ENCODE measurements at regions not wholly inside any gene's neighbourhood (a gene's known extent, or its start where the extent isn't known, plus 50 kb on each side); places are given as distances from the start of the nearest gene placed in this dataset.
A peak's percentile ranks its signal among the peaks of the same experiment; 100 is the strongest.

DNA sequence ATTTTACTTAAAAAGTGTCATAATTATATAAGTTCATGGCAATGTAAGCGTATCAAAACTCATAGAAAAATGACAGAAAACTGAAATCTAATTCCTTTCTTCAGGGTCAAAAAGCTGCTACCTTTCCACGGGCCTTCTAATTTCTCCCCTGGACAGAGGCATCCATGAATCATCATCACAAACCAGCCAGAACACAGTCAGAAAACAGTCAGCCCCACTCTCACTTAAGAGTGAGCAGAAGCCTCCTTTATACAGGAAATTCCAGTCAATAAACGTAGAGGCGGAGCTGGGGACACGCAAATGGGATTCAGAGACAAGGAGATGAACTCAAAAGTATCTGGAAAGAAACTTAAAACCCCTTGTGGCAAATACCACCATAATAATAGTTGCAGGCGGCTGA lies 54.2 kb upstream of the ABCC4 start:
- DNase-seq: peak in 1 of 5 donors; percentile 15
- no peak for FAIRE-seq
- Histone ChIP-seq H3K27ac (ENCODE audit: low read depth in 2 of 2, low read length in 2 of 2) (no peak overlapping the region), H3K36me3 (ENCODE audit: control insufficient read depth in 2 of 3, insufficient read depth in 3 of 3, low read length in 3 of 3) (no peaks in the 10 kb centered on the region), H3K9ac (ENCODE audit: low read length in 3 of 3) (no peak overlapping the region), H3K4me3 (ENCODE audit: low read length in 3 of 3) (no peak overlapping the region), H3K27me3 (ENCODE audit: control insufficient read depth, insufficient read depth, low read length) (no peaks in the 10 kb centered on the region), H3K4me1 (ENCODE audit: control insufficient read depth in 2 of 3, insufficient read depth in 2 of 3, low read depth in 1 of 3, low read length in 3 of 3) (no peaks in the 10 kb centered on the region), H3K9me3 (ENCODE audit: control insufficient read depth in 2 of 3, insufficient read depth in 1 of 3, low read length in 3 of 3) (peaks cover 0 to 3% (median 0%) of the 10 kb centered on the region in 3 donors)
- TF ChIP-seq, protein P1, sequence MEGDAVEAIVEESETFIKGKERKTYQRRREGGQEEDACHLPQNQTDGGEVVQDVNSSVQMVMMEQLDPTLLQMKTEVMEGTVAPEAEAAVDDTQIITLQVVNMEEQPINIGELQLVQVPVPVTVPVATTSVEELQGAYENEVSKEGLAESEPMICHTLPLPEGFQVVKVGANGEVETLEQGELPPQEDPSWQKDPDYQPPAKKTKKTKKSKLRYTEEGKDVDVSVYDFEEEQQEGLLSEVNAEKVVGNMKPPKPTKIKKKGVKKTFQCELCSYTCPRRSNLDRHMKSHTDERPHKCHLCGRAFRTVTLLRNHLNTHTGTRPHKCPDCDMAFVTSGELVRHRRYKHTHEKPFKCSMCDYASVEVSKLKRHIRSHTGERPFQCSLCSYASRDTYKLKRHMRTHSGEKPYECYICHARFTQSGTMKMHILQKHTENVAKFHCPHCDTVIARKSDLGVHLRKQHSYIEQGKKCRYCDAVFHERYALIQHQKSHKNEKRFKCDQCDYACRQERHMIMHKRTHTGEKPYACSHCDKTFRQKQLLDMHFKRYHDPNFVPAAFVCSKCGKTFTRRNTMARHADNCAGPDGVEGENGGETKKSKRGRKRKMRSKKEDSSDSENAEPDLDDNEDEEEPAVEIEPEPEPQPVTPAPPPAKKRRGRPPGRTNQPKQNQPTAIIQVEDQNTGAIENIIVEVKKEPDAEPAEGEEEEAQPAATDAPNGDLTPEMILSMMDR (IDR thresholded peaks at IDR 0.05; ENCODE audit: borderline replicate concordance, extremely low read depth, insufficient read depth): no peak
- intact Hi-C loops (cut with DNase I): no loop called here

DNA sequence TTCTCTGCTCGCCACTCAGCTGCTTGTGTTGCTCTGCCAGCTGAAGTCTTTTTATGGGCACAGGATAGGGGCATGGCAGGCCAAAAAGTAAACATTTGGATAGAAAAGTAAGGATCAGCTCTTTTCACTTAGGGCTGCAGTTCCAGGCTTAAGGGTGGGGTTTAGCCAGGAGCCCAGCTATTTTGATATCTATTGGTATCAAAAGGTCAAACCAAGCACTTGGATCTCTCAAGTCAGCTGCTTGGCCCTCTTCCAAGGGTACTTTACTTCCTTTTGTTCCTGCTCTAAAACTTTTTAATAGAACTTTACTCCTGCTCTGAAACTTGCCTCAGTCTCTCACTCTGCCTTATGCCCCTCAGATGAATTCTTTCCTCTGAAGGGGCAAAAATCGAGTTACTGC lies 55.7 kb upstream of the ABCC4 start:
- intact Hi-C loops (cut with DNase I): no loop called here
- TF ChIP-seq, protein P1 (IDR thresholded peaks at IDR 0.05; ENCODE audit: borderline replicate concordance, extremely low read depth, insufficient read depth): no peak

GRCh38 chr13:95357875-95358274 lies 56.6 kb upstream of the ABCC4 start:
- H3K36me3 ChIP-seq (ENCODE audit: control insufficient read depth in 2 of 3, insufficient read depth in 3 of 3, low read length in 3 of 3): no peaks in the 10 kb centered on the region
- H3K9ac ChIP-seq (ENCODE audit: low read length in 3 of 3): no peak overlapping the region
- no peak for DNase-seq
- no peak overlapping the region for H3K4me3 ChIP-seq (ENCODE audit: low read length in 3 of 3)
- FAIRE-seq: no peak
- H3K27me3 ChIP-seq (ENCODE audit: control insufficient read depth, insufficient read depth, low read length): no peaks in the 10 kb centered on the region
- H3K9me3 ChIP-seq (ENCODE audit: control insufficient read depth in 2 of 3, insufficient read depth in 1 of 3, low read length in 3 of 3): peaks cover 0 to 3% (median 0%) of the 10 kb centered on the region in 3 donors
- TF ChIP-seq, protein P1 (IDR thresholded peaks at IDR 0.05; ENCODE audit: borderline replicate concordance, extremely low read depth, insufficient read depth): no peak
- no peak overlapping the region for H3K27ac ChIP-seq (ENCODE audit: low read depth in 2 of 2, low read length in 2 of 2)
- no peaks in the 10 kb centered on the region for H3K4me1 ChIP-seq (ENCODE audit: control insufficient read depth in 2 of 3, insufficient read depth in 2 of 3, low read depth in 1 of 3, low read length in 3 of 3)
- intact Hi-C loops (cut with DNase I): no loop called here

More for the DNA sequence above, 55.7 kb upstream of the ABCC4 start:
- Histone ChIP-seq H3K4me1 (ENCODE audit: control insufficient read depth in 2 of 3, insufficient read depth in 2 of 3, low read depth in 1 of 3, low read length in 3 of 3) (no peaks in the 10 kb centered on the region), H3K4me3 (ENCODE audit: low read length in 3 of 3) (no peak overlapping the region), H3K36me3 (ENCODE audit: control insufficient read depth in 2 of 3, insufficient read depth in 3 of 3, low read length in 3 of 3) (no peaks in the 10 kb centered on the region), H3K9me3 (ENCODE audit: control insufficient read depth in 2 of 3, insufficient read depth in 1 of 3, low read length in 3 of 3) (peaks cover 0 to 3% (median 0%) of the 10 kb centered on the region in 3 donors), H3K27ac (ENCODE audit: low read depth in 2 of 2, low read length in 2 of 2) (no peak overlapping the region), H3K9ac (ENCODE audit: low read length in 3 of 3) (no peak overlapping the region), H3K27me3 (ENCODE audit: control insufficient read depth, insufficient read depth, low read length) (no peaks in the 10 kb centered on the region)
- DNase-seq: no peak
- no peak for FAIRE-seq

DNA sequence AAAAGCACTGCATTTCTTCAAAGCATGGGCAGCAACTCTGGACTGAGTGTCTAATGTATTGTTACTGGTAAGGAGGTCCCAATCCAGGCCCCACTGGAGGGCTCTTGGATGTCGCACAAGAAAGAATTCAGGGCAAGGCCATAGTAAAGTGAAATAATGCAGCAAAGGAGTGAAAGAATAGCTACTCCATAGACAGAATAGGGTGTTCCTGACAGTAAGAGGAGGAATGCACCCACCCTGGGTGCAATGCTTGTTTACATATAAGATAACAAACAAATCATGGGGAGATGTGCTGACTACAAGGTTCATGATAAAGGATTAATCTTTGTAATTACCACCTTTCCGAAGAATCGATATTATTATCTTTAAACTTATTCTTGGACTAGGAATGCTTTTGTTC lies 58.8 kb upstream of the ABCC4 start:
- no peak overlapping the region for H3K4me3 ChIP-seq (ENCODE audit: low read length in 3 of 3)
- FAIRE-seq (no peak), DNase-seq (no peak)
- no peaks in the 10 kb centered on the region for H3K4me1 ChIP-seq (ENCODE audit: control insufficient read depth in 2 of 3, insufficient read depth in 2 of 3, low read depth in 1 of 3, low read length in 3 of 3)
- TF ChIP-seq, protein P1 (IDR thresholded peaks at IDR 0.05; ENCODE audit: borderline replicate concordance, extremely low read depth, insufficient read depth): no peak
- H3K36me3 ChIP-seq (ENCODE audit: control insufficient read depth in 2 of 3, insufficient read depth in 3 of 3, low read length in 3 of 3): no peaks in the 10 kb centered on the region
- no peak overlapping the region for H3K9ac ChIP-seq (ENCODE audit: low read length in 3 of 3)
- no peak overlapping the region for H3K27ac ChIP-seq (ENCODE audit: low read depth in 2 of 2, low read length in 2 of 2)
- H3K27me3 ChIP-seq (ENCODE audit: control insufficient read depth, insufficient read depth, low read length): no peaks in the 10 kb centered on the region
- peaks cover 0 to 3% (median 0%) of the 10 kb centered on the region in 3 donors for H3K9me3 ChIP-seq (ENCODE audit: control insufficient read depth in 2 of 3, insufficient read depth in 1 of 3, low read length in 3 of 3)
- intact Hi-C loops (cut with DNase I): no loop called here
